Loucy (cell line): ENCODE measurements at regions not wholly inside any gene's neighbourhood (a gene's known extent, or its start where the extent isn't known, plus 50 kb on each side); places are given as distances from the start of the nearest gene placed in this dataset.

Experiments used
- H2AFZ ChIP-seq: fragments of 200-600 bp; sonication (generic); 2 replicates; pipeline ENCODE4 v1.6.0; 2016; ENCODE audit warnings: antibody characterized with exemption, mild to moderate bottlenecking, low read length, moderate library complexity
- H3F3A ChIP-seq: fragments of 200-600 bp; 2 replicates; pipeline ENCODE4 v1.6.0; 2016; ENCODE audit warnings: antibody characterized with exemption, low read depth, mild to moderate bottlenecking
- H3K27me3 ChIP-seq: fragments of 200-600 bp; sonication (generic); 2 replicates; pipeline ENCODE4 v1.6.1; 2014; ENCODE audit warnings: low read length, mild to moderate bottlenecking; ENCODE audit not compliant: insufficient read depth, poor library complexity, severe bottlenecking
- H3K36me3 ChIP-seq: fragments of 200-600 bp; sonication (generic); 2 replicates; pipeline ENCODE4 v1.6.1; 2016; ENCODE audit warnings: low read length; ENCODE audit not compliant: insufficient read depth
- H3K4me1 ChIP-seq: fragments of 200-600 bp; sonication (generic); 2 replicates; pipeline ENCODE4 v1.5.1; 2014; ENCODE audit warnings: low read length, mild to moderate bottlenecking; ENCODE audit not compliant: insufficient read depth, poor library complexity, severe bottlenecking
- H3K4me2 ChIP-seq: fragments of 200-600 bp; sonication (generic); 2 replicates; pipeline ENCODE4 v1.6.0; 2014; ENCODE audit warnings: antibody characterized with exemption, low read length, low read depth, mild to moderate bottlenecking; ENCODE audit not compliant: poor library complexity, severe bottlenecking
- H3K4me3 ChIP-seq: fragments of 200-600 bp; sonication (generic); 2 replicates; pipeline ENCODE4 v1.5.1; 2014; ENCODE audit warnings: low read length, mild to moderate bottlenecking, mixed read lengths; ENCODE audit not compliant: poor library complexity, severe bottlenecking
- H3K79me2 ChIP-seq: fragments of 200-600 bp; sonication (generic); 2 replicates; pipeline ENCODE4 v1.6.1; 2014; ENCODE audit warnings: low read length; ENCODE audit not compliant: insufficient read depth
- H3K9ac ChIP-seq: fragments of 200-600 bp; sonication (generic); 2 replicates; pipeline ENCODE4 v1.6.0; 2014; ENCODE audit warnings: mild to moderate bottlenecking, low read depth, low read length, moderate library complexity; ENCODE audit not compliant: poor library complexity, severe bottlenecking
- H3K9me2 ChIP-seq: fragments of 200-600 bp; sonication (generic); replicated peaks from 2 replicates; pipeline ENCODE4 v1.6.1; 2016; ENCODE audit warnings: low read depth, low read length, mixed read lengths
- H3K9me3 ChIP-seq: fragments of 200-600 bp; sonication (generic); 2 replicates; pipeline ENCODE4 v1.6.1; 2014; ENCODE audit warnings: mild to moderate bottlenecking, antibody characterized with exemption, low read length, low read depth; ENCODE audit not compliant: insufficient read depth
- H4K20me1 ChIP-seq: fragments of 200-600 bp; sonication (generic); 2 replicates; pipeline ENCODE4 v1.6.0; 2014; ENCODE audit warnings: antibody characterized with exemption, low read length, mild to moderate bottlenecking; ENCODE audit not compliant: insufficient read depth, poor library complexity, severe bottlenecking
- CTCF ChIP-seq: fragments of 200-600 bp; sonication (generic); conservative IDR thresholded peaks from 2 replicates; pipeline ENCODE4 v1.5.1; 2014; ENCODE audit warnings: mild to moderate bottlenecking, antibody characterized with exemption, low read length
- EZH2phosphoT487 ChIP-seq: fragments of 200-600 bp; IDR thresholded peaks from 2 replicates; pipeline ENCODE4 v1.6.1; 2018; ENCODE audit warnings: antibody characterized with exemption, mild to moderate bottlenecking, moderate library complexity, borderline replicate concordance

GRCh38 chr4:184933311-184933710, 85.0 kb upstream of the HELT start:
- H4K20me1 ChIP-seq, result no peaks in the 10 kb centered on the region
- no peak overlapping the region for H3K4me3 ChIP-seq
- no peaks in the 10 kb centered on the region for H3F3A ChIP-seq
- H3K9me2 ChIP-seq, result no peaks in the 10 kb centered on the region
- H3K9ac ChIP-seq, result no peak overlapping the region
- no peak for TF ChIP-seq EZH2phosphoT487
- TF ChIP-seq CTCF, result no peak
- H3K9me3 ChIP-seq, result no peaks in the 10 kb centered on the region
- no peaks in the 10 kb centered on the region for H3K4me1 ChIP-seq
- no peak overlapping the region for H3K4me2 ChIP-seq
- no peaks in the 10 kb centered on the region for H3K79me2 ChIP-seq
- H3K27me3 ChIP-seq, result no peaks in the 10 kb centered on the region
- H3K36me3 ChIP-seq, result no peaks in the 10 kb centered on the region
- no peak overlapping the region for H2AFZ ChIP-seq

- Histone ChIP-seq H3K36me3 (no peaks in the 10 kb centered on the region), H4K20me1 (no peaks in the 10 kb centered on the region), H3K9me3 (no peaks in the 10 kb centered on the region), H3K79me2 (no peaks in the 10 kb centered on the region), H3F3A (no peaks in the 10 kb centered on the region), H3K4me1 (no peaks in the 10 kb centered on the region), H3K9ac (no peak overlapping the region), H3K9me2 (no peaks in the 10 kb centered on the region), H3K4me2 (no peak overlapping the region), H3K27me3 (no peaks in the 10 kb centered on the region), H2AFZ (no peak overlapping the region), H3K4me3 (no peak overlapping the region)
- TF ChIP-seq CTCF (no peak), EZH2phosphoT487 (no peak)
These were observed 84.1 kb upstream of the HELT start for GRCh38 chr4:184934184-184934583.

DNA sequence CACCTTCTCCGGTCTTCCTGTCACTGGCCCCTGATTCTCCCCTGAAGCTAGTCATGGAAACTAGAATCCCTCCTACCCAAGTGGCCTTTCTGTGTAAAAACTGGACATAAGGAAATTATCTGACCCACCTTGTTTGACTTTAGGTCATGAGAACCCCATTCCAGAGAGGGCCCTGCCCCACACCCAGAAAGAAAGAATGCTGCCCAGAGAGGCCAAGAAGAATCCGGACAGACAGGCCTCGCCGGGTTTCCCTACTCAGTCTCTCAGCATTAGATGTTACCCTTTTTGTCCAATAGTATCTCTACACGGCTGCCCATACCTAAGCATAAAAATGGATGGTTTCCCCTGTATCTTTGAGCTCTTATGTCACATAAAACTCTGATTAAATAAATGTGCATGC, 83.3 kb upstream of the HELT start:
- H3K9me3 ChIP-seq, result no peaks in the 10 kb centered on the region
- H3K9me2 ChIP-seq, result no peaks in the 10 kb centered on the region

More for the DNA sequence above, 83.3 kb upstream of the HELT start:
- no peak overlapping the region for H3K4me3 ChIP-seq
- no peaks in the 10 kb centered on the region for H3K4me1 ChIP-seq
- H3K27me3 ChIP-seq, result no peaks in the 10 kb centered on the region
- no peak overlapping the region for H3K9ac ChIP-seq
- no peak overlapping the region for H2AFZ ChIP-seq
- H4K20me1 ChIP-seq, result no peaks in the 10 kb centered on the region
- no peaks in the 10 kb centered on the region for H3K79me2 ChIP-seq
- no peaks in the 10 kb centered on the region for H3F3A ChIP-seq
- TF ChIP-seq CTCF, result no peak
- TF ChIP-seq EZH2phosphoT487, result no peak
- no peak overlapping the region for H3K4me2 ChIP-seq
- H3K36me3 ChIP-seq, result no peaks in the 10 kb centered on the region
